GM18868 (cell line): ENCODE measurements at regions not wholly inside any gene's neighbourhood (a gene's known extent, or its start where the extent isn't known, plus 50 kb on each side); places are given as distances from the start of the nearest gene placed in this dataset.
"Not testable (repeated sequence)": the region's sequence is repeated elsewhere in the genome, so short reads cannot be mapped to it uniquely, and the experiment has no call there.

Source experiments
- ATAC-seq: cut with Tn5 transposase; IDR thresholded peaks from one replicate; pipeline ENCODE4 v1.9.1; 2021; ENCODE audit warnings: mild to moderate bottlenecking, moderate library complexity; ENCODE audit not compliant: unreplicated experiment

- ATAC-seq = no peak
These were observed 359.6 kb downstream of the HS3ST1 start for GRCh38 chr4:11069083-11069482.

GRCh38 chr4:11066584-11066983, 362.1 kb downstream of the HS3ST1 start:
- not testable (repeated sequence) for ATAC-seq

DNA sequence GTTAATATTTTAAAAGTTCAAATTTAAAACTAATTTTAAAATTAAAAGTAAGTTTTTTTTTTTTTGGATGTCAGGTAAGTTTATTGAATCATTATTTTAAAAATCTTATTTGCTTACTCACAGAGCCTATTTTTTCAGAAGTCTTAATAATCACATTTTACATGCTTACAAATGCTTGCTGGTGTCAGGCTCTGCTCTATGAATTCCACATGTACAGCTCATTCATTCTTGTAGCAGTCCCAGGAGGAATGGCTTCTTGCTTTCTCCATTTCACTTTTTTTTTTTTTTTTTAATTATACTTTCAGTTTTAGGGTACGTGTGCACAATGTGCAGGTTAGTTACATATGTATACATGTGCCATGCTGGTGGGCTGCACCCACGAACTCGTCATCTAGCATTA, 368.1 kb downstream of the HS3ST1 start:
- not testable (repeated sequence) for ATAC-seq

DNA sequence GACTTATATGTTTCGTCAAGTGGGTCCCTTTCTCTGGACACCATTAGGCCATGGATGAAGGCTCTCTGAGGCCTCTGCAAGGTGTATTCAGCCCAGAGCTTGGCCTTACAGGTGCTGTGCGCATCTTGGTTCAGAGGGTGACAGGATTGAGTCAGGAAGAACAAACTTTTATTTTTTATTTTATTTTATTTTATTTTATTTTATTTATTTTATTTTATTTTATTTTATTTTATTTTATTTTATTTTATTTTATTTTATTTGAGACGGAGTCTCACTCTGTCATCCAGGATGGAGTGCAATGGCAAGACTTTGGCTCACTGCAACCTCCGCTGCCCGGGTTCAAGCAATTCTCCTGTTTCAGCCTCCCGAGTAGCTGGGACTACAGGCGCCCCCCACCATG, 370.4 kb upstream of the CLNK start:
- ATAC-seq = not testable (repeated sequence)

DNA sequence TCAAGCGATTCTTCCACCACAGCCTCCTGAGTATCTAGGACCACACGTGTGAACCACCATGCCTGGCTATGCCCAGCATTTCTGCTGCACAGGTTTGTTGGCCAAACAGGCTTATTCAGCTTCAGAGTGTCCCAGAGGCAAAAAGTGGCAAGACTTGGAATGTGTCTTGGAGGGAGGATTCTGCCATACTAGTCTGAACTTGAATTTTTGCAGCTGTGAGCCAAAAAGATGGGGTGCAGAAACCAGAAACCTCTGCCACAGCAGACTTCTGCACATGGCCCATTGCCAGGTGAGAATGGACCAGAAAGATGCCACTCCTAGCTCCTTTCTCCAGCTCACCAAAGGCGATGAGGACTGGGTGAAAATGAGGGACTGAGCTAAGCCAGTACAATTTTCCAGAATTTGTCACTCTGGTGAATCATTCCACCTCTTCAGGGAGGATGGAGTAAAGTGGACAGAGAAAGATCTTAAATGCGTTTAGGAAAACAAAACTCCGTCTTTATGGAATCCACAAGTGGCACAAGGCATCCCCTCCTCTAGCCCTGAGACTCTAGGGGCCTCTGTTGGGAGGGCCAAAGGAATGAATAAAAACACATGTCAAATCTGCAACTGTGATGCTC, 369.1 kb upstream of the CLNK start:
- ATAC-seq = no peak

DNA sequence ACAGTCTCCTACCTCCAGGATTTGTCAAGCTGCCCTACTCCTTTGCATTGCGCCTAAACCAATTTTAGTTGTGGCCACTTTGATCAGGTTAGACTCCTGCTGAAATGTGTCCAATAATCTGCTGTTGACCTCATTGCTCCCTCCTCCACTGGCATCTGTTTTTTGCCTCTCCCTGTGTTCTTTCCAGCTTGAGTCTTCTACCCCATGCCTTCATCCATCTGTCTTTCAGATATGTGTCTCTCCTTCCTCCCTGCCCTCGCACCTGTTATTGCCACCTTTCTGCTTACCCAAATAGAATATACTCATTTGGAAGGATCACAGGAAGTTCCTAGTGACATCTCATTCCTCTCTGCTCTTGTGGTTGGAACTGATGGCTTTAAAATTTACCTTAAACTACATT, 366.6 kb upstream of the CLNK start:
- no peak for ATAC-seq

- no peak for ATAC-seq
These were observed 366.2 kb upstream of the CLNK start for GRCh38 chr4:11050766-11051165.

GRCh38 chr4:11049001-11049400, 364.4 kb upstream of the CLNK start:
- no peak for ATAC-seq

GRCh38 chr4:11042760-11043159, 358.2 kb upstream of the CLNK start:
- no peak for ATAC-seq

DNA sequence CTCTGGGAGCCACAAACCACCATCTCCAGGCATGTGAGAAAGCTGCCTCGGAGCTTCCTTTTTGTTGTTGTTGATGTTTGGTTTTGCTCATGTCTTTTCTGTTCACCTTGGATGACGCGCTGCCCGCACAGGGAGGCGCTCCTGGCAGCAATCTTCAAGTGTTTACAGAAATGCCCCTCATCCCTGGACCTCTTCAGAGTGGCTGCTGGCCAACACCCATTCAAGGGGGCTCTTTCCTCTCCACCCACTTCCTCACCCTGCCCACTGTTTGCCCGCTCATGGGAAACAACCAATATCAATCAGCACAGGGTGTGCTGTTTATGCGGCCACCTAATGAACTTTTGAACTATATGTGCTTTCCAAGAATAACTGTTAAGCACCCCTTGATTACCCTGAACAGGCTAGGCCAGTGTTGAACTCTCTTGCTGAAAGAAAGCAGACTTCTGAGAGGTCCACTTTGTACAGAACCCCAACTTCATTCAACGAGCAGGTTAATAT, 355.1 kb upstream of the CLNK start:
- ATAC-seq = no peak

DNA sequence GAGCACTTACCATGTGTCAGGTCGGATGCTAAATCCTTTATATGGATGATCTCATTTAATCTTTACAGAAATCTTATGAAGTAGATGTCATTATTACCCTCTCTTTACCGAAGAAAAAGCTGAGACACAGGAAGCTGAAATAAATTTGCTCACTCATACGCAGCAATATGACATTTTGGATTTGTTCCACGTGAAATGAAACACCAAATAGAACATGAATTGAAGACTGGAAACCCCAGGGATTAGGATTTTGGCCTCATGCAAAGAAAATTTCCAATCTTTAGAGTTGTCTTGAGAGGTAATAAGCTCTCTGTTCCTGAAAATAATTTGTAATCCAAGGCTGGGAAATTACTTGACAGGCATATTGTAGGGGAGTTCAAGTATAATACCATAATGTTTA, 354.4 kb upstream of the CLNK start:
- ATAC-seq = no peak

DNA sequence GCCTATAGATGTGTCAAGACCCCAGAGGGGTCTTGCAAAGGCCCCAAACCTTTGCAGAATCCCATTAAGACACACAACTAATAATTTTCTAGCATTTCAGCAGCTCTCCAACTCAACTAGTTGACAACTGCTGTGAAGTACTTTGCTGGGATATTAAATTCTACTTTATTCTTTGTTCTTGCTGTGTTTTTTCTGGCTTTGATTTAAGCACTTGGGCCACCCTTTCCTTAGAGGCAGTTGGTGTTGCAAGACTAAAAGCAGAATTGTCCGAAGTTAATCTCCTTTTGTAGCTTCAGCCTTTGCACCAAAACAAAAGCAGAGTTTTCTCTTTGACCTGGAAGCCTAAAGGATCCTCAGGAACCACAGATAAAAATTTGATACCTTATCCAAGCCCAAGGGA, 353.1 kb upstream of the CLNK start:
- no peak for ATAC-seq

DNA sequence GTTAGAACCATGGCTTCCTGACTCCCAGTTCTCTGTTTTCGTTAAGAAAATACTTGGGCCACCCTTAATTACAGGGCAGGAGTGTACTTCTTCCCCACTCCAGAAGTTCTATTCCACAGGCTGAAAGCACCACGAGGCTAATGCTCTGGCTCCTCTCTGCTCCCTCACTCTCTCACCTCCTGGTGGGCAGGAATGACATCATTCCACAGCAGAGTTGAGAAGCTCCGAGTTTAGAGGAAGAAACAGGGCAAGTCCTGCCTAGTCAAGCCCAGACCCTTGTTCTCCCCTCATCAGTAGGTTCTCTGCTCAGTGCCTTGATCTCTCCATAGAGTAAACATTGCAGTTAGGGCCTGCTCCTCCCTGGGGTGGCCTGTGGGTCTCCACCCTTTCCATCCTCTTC, 343.8 kb upstream of the CLNK start:
- ATAC-seq = no peak

DNA sequence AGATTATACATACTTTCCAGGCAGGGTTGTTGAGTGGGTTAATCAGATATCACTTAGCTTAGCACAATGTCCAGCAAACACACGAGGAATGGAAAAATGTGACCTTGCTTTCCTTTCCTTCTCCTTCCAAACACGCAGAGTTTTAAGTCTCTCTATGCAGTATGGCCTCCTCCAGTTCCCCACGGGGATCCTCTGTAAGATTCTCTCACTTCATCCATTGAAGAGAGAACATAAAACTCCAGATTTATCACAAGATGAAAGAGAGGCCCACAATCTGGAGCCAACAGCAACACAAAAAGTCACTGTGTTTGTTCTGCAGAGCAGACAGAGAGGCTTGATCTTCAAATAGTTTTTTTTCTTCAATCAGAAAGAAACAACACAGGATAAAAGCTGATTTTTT, 336.8 kb upstream of the CLNK start:
- ATAC-seq = no peak

- ATAC-seq = no peak
These were observed 335.1 kb upstream of the CLNK start for GRCh38 chr4:11019451-11020240.

DNA sequence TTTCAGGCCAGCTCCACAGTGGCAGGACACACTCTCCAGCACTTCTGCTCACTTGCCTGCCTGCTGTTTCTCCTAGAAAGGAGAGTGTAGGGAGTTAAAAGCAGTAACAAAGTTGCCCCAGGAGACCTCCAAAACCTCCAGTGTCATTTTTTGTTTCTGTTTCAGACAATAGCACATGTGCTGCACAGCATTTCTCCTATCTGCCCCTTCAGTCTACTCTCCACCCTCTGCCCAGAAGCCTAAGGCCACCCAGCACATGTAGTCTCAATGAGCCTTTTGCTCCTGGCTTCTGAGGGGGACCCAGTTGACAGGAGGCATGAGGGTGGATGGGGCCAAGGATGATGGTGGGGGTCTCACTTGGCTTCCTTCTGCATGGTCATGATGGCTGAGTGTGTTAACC, 329.6 kb upstream of the CLNK start:
- no peak for ATAC-seq

- no peak for ATAC-seq
These were observed 328.6 kb upstream of the CLNK start for GRCh38 chr4:11013094-11013664.

DNA sequence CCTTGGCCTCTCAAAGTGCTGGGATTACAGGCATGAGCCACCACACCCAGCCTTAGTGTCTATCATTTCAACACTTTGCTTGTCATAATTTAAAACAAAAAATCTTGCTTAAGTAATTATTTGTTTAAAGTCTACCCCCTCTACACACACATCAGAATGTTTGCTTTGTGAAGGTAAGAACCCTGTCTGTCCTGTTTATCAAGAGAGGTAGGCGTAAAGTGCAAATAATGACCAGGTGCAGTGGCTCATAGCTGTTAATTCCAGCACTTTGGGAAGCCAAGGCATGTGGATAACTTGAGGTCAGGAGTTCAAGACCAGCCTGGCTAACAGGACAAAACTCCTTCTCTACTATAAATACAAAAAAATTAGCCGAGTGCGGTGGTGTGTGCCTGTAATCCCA, 326.7 kb upstream of the CLNK start:
- ATAC-seq = no peak

- ATAC-seq = no peak
These were observed 326.1 kb upstream of the CLNK start for GRCh38 chr4:11010624-11011023.

- no peak for ATAC-seq
These were observed 324.7 kb upstream of the CLNK start for GRCh38 chr4:11009281-11009680.

GRCh38 chr4:11005300-11005699, 320.7 kb upstream of the CLNK start:
- ATAC-seq = no peak

DNA sequence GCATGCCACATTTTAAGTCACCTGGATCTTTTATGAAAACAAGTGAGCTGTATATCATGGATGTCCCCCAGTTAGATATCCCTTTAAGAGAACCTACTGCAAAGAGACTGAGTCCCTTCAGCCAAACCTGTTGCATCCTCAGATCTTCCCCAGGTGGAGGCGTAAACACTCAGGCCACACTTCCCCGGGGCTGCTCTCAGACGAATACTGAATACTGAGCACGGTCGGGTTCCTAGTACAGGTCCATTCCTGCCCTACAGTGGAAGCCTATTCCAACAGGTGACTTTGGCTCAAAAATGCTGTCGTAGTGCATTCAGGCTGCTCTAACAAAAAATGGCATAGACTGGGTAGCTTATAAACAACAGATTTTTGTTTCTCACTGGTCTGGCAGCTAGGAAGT, 320.2 kb upstream of the CLNK start:
- no peak for ATAC-seq
